HG02970 (cell line): ENCODE measurements at regions not wholly inside any gene's neighbourhood (a gene's known extent, or its start where the extent isn't known, plus 50 kb on each side); places are given as distances from the start of the nearest gene placed in this dataset.
A peak's percentile ranks its signal among the peaks of the same experiment; 100 is the strongest.

Experiments
- ATAC-seq: cut with Tn5 transposase; IDR thresholded peaks from one replicate; pipeline ENCODE4 v1.9.1; 2021; ENCODE audit warnings: mild to moderate bottlenecking, moderate library complexity, moderate number of reproducible peaks; ENCODE audit not compliant: unreplicated experiment, low FRiP score

GRCh38 chr2:183214680-183215079, 90.4 kb downstream of the NUP35 start:
- no peak for ATAC-seq

- no peak for ATAC-seq
These were observed 91.7 kb downstream of the NUP35 start for GRCh38 chr2:183215917-183216316.

GRCh38 chr2:183219888-183220287, 95.6 kb downstream of the NUP35 start:
- ATAC-seq = no peak

GRCh38 chr2:183222751-183223150, 98.5 kb downstream of the NUP35 start:
- no peak for ATAC-seq

GRCh38 chr2:183224948-183225347, 100.7 kb downstream of the NUP35 start:
- ATAC-seq = no peak

GRCh38 chr2:183227176-183227575, 102.9 kb downstream of the NUP35 start:
- ATAC-seq = no peak

GRCh38 chr2:183229386-183229785, 105.1 kb downstream of the NUP35 start:
- ATAC-seq = no peak

- no peak for ATAC-seq
These were observed 108.1 kb downstream of the NUP35 start for GRCh38 chr2:183232161-183232865.

- no peak for ATAC-seq
These were observed 118.7 kb downstream of the NUP35 start for GRCh38 chr2:183242937-183243336.

- no peak for ATAC-seq
These were observed 119.5 kb downstream of the NUP35 start for GRCh38 chr2:183243758-183244157.

GRCh38 chr2:183244300-183244844, 120.1 kb downstream of the NUP35 start:
- no peak for ATAC-seq

- no peak for ATAC-seq
These were observed 124.8 kb downstream of the NUP35 start for GRCh38 chr2:183248866-183249567.

- no peak for ATAC-seq
These were observed 125.8 kb downstream of the NUP35 start for GRCh38 chr2:183250061-183250460.

- ATAC-seq = no peak
These were observed 126.2 kb downstream of the NUP35 start for GRCh38 chr2:183250472-183250871.

- ATAC-seq = no peak
These were observed 129.3 kb downstream of the NUP35 start for GRCh38 chr2:183253441-183254130.

- no peak for ATAC-seq
These were observed 131.2 kb downstream of the NUP35 start for GRCh38 chr2:183255411-183255810.

- ATAC-seq = no peak
These were observed 135.7 kb downstream of the NUP35 start for GRCh38 chr2:183259921-183260320.

GRCh38 chr2:183260527-183260926, 136.3 kb downstream of the NUP35 start:
- ATAC-seq = no peak

- ATAC-seq = no peak
These were observed 140.8 kb downstream of the NUP35 start for GRCh38 chr2:183264890-183265535.

- ATAC-seq = peak; percentile 72
These were observed 143.0 kb downstream of the NUP35 start for GRCh38 chr2:183267148-183267827.
